IPS-18a (cell line): ENCODE measurements at regions not wholly inside any gene's neighbourhood (a gene's known extent, or its start where the extent isn't known, plus 50 kb on each side); places are given as distances from the start of the nearest gene placed in this dataset.

Source experiments
- H3K27ac ChIP-seq: one replicate; pipeline ENCODE4 v1.5.1; 2013; ENCODE audit warnings: low read length
- H3K27me3 ChIP-seq: one replicate; pipeline ENCODE4 v1.6.1; 2013; ENCODE audit warnings: mild to moderate bottlenecking, low read length; ENCODE audit not compliant: control insufficient read depth, insufficient read depth
- H3K36me3 ChIP-seq: one replicate; pipeline ENCODE4 v1.6.1; 2013; ENCODE audit warnings: low read depth, low read length; ENCODE audit not compliant: control insufficient read depth
- H3K4me1 ChIP-seq: one replicate; pipeline ENCODE4 v1.6.1; 2013; ENCODE audit warnings: low read depth, low read length; ENCODE audit not compliant: control insufficient read depth
- H3K4me3 ChIP-seq: one replicate; pipeline ENCODE4 v1.5.1; 2013; ENCODE audit warnings: low read length
- H3K9ac ChIP-seq: one replicate; pipeline ENCODE4 v1.6.1; 2013; ENCODE audit warnings: mild to moderate bottlenecking, low read length, moderate library complexity
- H3K9me3 ChIP-seq: one replicate; pipeline ENCODE4 v1.6.1; 2013; ENCODE audit warnings: low read depth, low read length; ENCODE audit not compliant: control insufficient read depth

DNA sequence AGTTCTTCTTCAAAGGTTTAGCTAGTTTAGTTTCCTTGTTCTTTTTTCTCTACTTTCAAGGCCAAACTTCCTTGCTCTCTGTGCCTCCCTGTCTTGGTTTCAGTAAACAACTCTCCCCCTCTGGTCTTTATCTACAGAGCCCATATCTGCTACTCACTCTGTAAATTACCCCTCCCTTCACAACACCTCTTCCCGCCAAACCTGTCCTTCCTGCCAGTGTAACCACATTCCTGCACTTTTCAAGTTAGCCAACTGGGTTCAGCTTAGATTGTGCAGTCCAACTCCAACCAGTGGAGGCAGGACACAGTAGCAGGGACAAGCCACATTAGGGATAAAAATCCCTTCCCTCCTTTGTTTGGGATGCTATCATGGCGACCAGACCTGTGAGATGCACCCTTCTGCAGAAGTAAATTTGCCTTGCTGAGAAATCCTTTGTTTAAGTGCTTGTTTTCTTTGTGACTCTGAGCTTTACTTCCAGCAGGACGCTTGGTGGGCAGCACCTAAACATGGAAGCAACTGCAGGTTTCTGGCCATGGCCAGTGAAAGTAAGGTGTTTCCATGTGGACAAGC, 706.0 kb downstream of the KCNJ3 start:
- Histone ChIP-seq H3K36me3 (no peaks in the 10 kb centered on the region), H3K9ac (no peak overlapping the region), H3K27me3 (no peaks in the 10 kb centered on the region), H3K27ac (no peak overlapping the region), H3K4me1 (no peaks in the 10 kb centered on the region), H3K9me3 (peaks cover 13% of the 10 kb centered on the region), H3K4me3 (no peak overlapping the region)

DNA sequence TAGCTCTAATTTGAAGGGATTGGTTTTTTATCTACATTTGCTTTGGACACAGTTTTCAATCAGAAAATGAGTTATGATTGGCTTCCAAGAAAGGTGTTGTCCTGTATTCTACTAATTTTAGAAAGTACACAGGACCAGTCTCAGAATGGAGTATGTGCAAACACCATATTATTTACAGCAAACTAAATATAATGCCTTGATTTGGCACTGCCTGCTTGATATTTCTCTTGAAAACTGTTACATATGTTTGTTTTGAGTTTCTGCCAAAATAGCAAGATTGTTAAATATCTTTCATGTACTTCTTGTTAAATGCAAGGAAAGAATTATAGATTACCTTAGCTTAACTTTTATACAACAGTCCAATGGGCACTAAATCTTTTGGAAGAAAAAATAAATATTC, 694.9 kb downstream of the KCNJ3 start:
- no peaks in the 10 kb centered on the region for H3K9me3 ChIP-seq
- no peaks in the 10 kb centered on the region for H3K27me3 ChIP-seq

DNA sequence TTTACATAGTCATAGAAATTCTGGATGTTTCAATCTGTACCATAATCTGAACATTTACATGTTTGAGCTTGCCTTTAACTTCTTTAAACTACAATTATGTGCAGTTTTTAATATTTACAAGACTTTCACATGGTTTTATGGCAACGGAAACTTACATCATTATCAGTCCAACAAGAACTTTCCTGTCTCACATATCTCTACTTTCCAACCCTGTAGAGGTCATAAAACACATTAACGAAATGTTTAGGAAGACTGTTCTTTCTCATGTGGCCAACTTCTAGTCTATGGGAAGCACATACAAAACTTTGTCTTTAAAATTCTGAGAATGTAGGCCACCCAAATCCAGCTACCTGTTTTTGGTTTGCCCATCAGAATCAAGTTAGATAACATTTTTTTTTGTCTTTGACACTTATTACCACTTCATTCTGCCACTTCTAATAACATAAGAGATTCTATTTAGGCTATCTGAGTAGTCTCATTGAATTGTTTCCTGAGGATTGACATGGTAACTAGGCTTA, 693.2 kb downstream of the KCNJ3 start:
- Histone ChIP-seq H3K27ac (no peak overlapping the region), H3K9ac (no peak overlapping the region), H3K4me1 (no peaks in the 10 kb centered on the region), H3K4me3 (no peak overlapping the region), H3K9me3 (no peaks in the 10 kb centered on the region), H3K36me3 (no peaks in the 10 kb centered on the region), H3K27me3 (no peaks in the 10 kb centered on the region)

More for the DNA sequence above, 694.9 kb downstream of the KCNJ3 start:
- no peaks in the 10 kb centered on the region for H3K4me1 ChIP-seq
- no peak overlapping the region for H3K27ac ChIP-seq
- H3K9ac ChIP-seq: no peak overlapping the region
- H3K4me3 ChIP-seq: no peak overlapping the region
- no peaks in the 10 kb centered on the region for H3K36me3 ChIP-seq

DNA sequence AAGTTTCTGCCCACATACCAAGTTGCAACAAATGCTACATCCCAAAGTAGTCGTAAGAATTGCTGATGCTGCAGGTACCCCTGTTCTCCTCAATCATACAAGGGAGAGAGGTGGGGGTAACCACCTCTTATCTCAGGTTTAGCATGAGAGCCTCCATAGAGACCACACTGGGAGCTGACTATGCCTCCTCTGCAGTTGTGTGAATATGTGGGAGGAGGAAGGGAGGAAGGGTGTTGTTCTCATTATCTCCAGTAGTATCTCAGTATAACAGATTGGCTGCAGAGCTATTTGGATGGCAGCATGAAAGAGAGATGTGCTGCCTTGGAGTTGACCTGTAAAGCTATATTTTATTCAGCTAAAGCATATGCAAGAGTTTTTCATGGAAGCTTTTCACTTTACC, 690.7 kb downstream of the KCNJ3 start:
- no peak overlapping the region for H3K9ac ChIP-seq
- H3K4me1 ChIP-seq: no peaks in the 10 kb centered on the region
- H3K36me3 ChIP-seq: no peaks in the 10 kb centered on the region
- no peak overlapping the region for H3K27ac ChIP-seq
- H3K9me3 ChIP-seq: no peaks in the 10 kb centered on the region
- no peaks in the 10 kb centered on the region for H3K27me3 ChIP-seq
- no peak overlapping the region for H3K4me3 ChIP-seq

DNA sequence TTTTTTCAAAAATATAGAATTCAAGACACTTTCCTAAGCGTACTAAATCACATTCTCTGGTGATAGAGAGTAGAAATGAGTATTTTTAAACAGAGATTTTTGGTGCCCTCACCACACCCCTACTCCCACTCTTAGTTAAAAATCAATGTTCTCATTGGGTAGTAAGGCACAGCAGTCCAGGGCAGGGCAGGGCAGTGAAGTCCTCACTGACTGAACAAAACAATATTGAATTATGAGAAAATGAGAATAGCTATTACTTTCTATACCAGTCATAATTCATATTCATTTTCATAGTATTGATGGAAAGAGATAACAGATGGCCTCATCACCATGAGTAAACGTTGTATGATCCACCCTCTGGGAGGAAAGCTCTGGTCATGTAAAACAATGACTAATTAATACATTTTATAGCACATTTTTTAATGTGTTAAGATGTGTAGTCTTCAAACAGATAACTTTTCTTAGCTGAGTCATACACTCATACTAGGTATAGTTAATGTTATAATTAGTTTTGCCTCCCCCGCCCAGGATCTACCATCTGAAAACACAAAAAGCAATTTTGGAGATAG, 686.1 kb downstream of the KCNJ3 start:
- H3K4me3 ChIP-seq: no peak overlapping the region
- no peak overlapping the region for H3K27ac ChIP-seq
- H3K9me3 ChIP-seq: no peaks in the 10 kb centered on the region
- H3K27me3 ChIP-seq: no peaks in the 10 kb centered on the region
- no peaks in the 10 kb centered on the region for H3K4me1 ChIP-seq
- H3K9ac ChIP-seq: no peak overlapping the region
- H3K36me3 ChIP-seq: no peaks in the 10 kb centered on the region

DNA sequence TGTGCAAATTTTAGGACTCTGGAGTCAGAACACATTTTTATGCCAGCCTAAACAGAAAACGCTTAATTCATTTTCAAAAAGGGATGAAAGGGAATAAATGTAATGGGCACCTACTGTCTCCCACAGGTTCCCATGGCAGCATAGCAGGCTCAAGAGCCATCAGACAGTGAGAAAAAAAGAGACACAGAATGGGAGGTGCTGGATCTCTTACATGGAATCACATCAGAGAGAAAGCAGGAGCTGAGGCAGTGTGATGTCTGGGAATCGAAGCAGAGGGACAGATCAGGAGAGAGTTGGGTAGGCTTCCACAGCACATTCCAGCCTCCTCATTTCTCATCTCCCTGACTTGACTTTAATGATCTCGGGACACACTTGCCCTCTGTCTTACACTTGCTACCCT, 684.3 kb downstream of the KCNJ3 start:
- Histone ChIP-seq H3K36me3 (no peaks in the 10 kb centered on the region), H3K4me1 (no peaks in the 10 kb centered on the region), H3K9me3 (no peaks in the 10 kb centered on the region), H3K27me3 (no peaks in the 10 kb centered on the region), H3K27ac (no peak overlapping the region), H3K9ac (no peak overlapping the region), H3K4me3 (no peak overlapping the region)

DNA sequence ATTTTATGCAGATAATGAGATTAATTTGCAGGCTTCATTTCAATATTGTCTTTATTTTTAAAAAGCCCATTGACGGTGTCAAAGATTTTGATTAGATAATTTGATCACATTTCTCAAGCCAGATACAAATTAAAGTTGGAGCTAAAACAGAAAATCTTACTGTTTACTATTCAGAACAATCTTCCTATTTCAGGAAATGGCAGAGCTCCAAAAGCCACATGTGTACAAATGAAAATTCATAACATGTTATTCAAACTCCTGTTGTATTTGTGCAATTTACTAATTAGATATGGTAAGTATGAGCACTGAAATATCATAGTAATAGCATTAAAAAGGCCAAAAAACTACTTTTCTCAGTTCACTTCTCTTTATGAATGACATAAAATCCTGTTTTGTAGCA, 682.9 kb downstream of the KCNJ3 start:
- no peak overlapping the region for H3K4me3 ChIP-seq
- H3K9me3 ChIP-seq: no peaks in the 10 kb centered on the region
- no peaks in the 10 kb centered on the region for H3K36me3 ChIP-seq
- no peaks in the 10 kb centered on the region for H3K4me1 ChIP-seq
- H3K27ac ChIP-seq: no peak overlapping the region
- no peaks in the 10 kb centered on the region for H3K27me3 ChIP-seq
- no peak overlapping the region for H3K9ac ChIP-seq

DNA sequence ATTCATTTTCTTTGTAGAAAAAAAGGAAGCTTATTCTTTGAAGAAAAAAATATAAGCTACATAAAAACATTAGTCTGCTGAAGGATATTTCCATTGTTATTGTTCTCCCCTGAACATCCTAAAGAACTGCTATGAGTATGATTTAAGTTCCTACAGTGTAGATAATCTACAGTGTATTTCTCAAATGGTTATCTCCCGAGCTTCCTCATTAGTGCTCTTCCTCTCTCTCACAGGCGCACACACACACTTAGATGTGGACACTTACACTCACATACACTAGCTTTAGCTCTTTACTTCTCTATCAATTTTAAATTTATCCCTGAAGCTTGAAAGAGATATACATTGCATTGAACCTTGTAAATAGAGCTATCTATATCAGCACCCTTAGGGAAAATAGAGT, 681.0 kb downstream of the KCNJ3 start:
- Histone ChIP-seq H3K4me1 (no peaks in the 10 kb centered on the region), H3K27ac (no peak overlapping the region), H3K4me3 (no peak overlapping the region), H3K9me3 (no peaks in the 10 kb centered on the region), H3K36me3 (no peaks in the 10 kb centered on the region), H3K27me3 (no peaks in the 10 kb centered on the region), H3K9ac (no peak overlapping the region)

DNA sequence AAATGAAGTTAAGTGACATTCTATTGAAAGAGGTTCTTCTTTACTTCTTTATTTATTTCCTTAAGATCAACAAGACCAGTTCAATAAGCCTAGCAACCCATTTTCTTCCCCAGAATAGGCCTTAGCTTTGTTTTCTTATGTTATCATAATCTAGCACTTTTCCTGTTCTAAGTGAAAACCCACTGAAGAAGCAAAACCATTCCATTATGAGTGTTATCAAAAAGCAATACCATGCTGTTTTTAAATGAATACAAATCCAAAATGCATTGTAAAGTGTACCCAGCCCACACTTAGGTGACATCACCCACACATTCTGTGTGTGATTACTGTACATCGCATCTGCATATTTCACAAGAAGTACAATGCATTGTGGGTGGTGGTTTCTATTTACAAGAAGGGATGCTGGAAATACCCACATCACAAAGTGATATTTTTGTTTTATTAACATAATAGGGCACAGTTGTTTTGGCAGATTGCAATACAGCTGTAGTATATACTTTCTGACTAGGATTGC, 679.5 kb downstream of the KCNJ3 start:
- Histone ChIP-seq H3K4me1 (no peaks in the 10 kb centered on the region), H3K4me3 (no peak overlapping the region), H3K9ac (no peak overlapping the region), H3K9me3 (no peaks in the 10 kb centered on the region), H3K27ac (no peak overlapping the region), H3K27me3 (no peaks in the 10 kb centered on the region), H3K36me3 (no peaks in the 10 kb centered on the region)

DNA sequence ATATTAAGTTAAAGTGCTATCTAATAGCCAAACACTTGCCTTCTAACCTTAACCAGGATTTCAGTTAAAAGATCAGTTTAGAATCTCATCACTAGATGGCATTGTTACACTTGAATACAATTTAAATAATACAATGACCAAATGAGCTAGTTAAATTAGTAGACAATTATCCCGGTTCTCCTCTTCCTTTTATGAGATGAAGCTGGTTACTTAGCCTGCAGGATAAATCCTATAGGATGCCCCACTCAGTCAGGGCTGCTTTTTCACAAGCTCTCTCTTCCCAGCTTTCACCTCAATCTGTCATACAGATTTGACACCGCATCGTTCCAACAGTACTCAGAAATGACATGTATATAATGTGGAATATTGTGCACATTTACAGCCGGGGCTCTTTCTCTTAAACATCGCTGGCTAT, 678.8 kb downstream of the KCNJ3 start:
- H3K4me1 ChIP-seq: no peaks in the 10 kb centered on the region
- no peaks in the 10 kb centered on the region for H3K36me3 ChIP-seq

DNA sequence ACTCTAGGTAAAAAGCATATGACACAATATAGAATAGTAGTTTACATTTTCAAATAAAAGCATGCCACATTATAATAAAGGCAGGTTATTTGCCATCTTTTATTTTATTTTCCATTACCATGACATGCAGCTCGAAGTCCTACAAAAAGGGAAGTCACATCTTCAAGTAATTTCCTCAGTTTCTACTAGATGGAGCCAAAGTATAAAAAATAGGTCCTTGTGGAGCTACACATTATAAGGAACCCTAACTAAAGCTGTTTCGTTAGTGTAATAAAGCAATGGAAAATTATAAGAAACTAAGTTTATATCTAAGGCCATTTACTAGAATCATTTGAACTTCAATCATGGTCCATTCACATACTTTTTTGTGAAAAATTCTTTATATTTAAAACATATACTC, 674.5 kb downstream of the KCNJ3 start:
- Histone ChIP-seq H3K9me3 (no peaks in the 10 kb centered on the region), H3K4me1 (no peaks in the 10 kb centered on the region), H3K4me3 (no peak overlapping the region), H3K9ac (no peak overlapping the region), H3K27ac (no peak overlapping the region), H3K27me3 (no peaks in the 10 kb centered on the region), H3K36me3 (no peaks in the 10 kb centered on the region)

More for the DNA sequence above, 678.8 kb downstream of the KCNJ3 start:
- Histone ChIP-seq H3K27me3 (no peaks in the 10 kb centered on the region), H3K27ac (no peak overlapping the region), H3K4me3 (no peak overlapping the region), H3K9me3 (no peaks in the 10 kb centered on the region), H3K9ac (no peak overlapping the region)

DNA sequence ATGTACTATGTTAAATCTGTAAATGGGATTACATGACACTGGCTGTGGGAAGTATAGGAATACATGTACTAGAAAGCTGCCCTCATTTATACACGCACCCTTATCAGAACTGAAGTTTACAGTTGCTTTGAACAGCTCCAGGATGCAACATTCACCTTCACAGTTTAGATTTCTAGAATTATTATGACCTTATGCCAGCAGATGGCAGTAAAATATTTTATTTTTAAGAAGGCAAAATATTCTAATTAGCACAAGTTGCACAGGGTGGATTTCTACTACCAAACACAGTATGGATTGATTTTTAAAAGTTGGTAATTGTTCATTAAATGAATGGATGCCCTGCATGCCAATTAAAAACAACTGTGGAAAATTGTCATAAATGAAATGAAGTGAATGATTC, 670.4 kb downstream of the KCNJ3 start:
- H3K27me3 ChIP-seq: no peaks in the 10 kb centered on the region

More for the DNA sequence above, 670.4 kb downstream of the KCNJ3 start:
- H3K4me1 ChIP-seq: no peaks in the 10 kb centered on the region
- H3K27ac ChIP-seq: no peak overlapping the region
- no peak overlapping the region for H3K9ac ChIP-seq
- H3K4me3 ChIP-seq: no peak overlapping the region
- H3K9me3 ChIP-seq: no peaks in the 10 kb centered on the region
- H3K36me3 ChIP-seq: no peaks in the 10 kb centered on the region
